Neuronal stem cell (in vitro differentiated cells): ENCODE measurements at regions not wholly inside any gene's neighbourhood (a gene's known extent, or its start where the extent isn't known, plus 50 kb on each side); places are given as distances from the start of the nearest gene placed in this dataset.

Experiments used
- DNase-seq: peaks from one replicate; pipeline ENCODE4 v3.0.0-alpha.2; 2013; ENCODE audit warnings: low spot score
- H2AFZ ChIP-seq: one replicate; pipeline ENCODE4 v1.6.1; 2013; ENCODE audit warnings: mild to moderate bottlenecking, low read length, inconsistent platforms
- H2AK5ac ChIP-seq: 2 replicates; pipeline ENCODE4 v1.6.1; 2013; ENCODE audit warnings: low read depth, mild to moderate bottlenecking, inconsistent platforms, low read length, moderate library complexity, mixed read lengths
- H2BK120ac ChIP-seq: 2 replicates; pipeline ENCODE4 v1.6.1; 2013; ENCODE audit warnings: low read depth, mild to moderate bottlenecking, inconsistent platforms, low read length, moderate library complexity, mixed read lengths
- H2BK12ac ChIP-seq: one replicate; pipeline ENCODE4 v1.6.1; 2013; ENCODE audit warnings: low read length, inconsistent platforms
- H2BK15ac ChIP-seq: 2 replicates; pipeline ENCODE4 v1.6.1; 2013; ENCODE audit warnings: mild to moderate bottlenecking, low read length, inconsistent platforms, mixed read lengths
- H2BK5ac ChIP-seq: one replicate; pipeline ENCODE4 v1.6.1; 2013; ENCODE audit warnings: inconsistent platforms, mild to moderate bottlenecking, low read length, moderate library complexity
- H3K14ac ChIP-seq: one replicate; pipeline ENCODE4 v1.6.1; 2013; ENCODE audit warnings: low read length, inconsistent platforms
- H3K18ac ChIP-seq: 2 replicates; pipeline ENCODE4 v1.6.1; 2013; ENCODE audit warnings: low read length, inconsistent platforms
- H3K23ac ChIP-seq: 2 replicates; pipeline ENCODE4 v1.6.1; 2013; ENCODE audit warnings: low read depth, mild to moderate bottlenecking, mixed read lengths, low read length, inconsistent platforms; ENCODE audit not compliant: poor library complexity
- H3K27ac ChIP-seq: replicated peaks from 3 replicates; pipeline ENCODE4 v1.5.1; 2013; ENCODE audit warnings: low read length, inconsistent platforms
- H3K27me3 ChIP-seq, 3 experiments: 2 replicates each; pipeline ENCODE4 v1.6.1; 2013; ENCODE audit warnings: low read length in 3 of 3, mild to moderate bottlenecking in 2 of 3, inconsistent platforms in 1 of 3, low read depth in 1 of 3, mixed read lengths in 1 of 3, moderate library complexity in 1 of 3; ENCODE audit not compliant: control insufficient read depth in 3 of 3, insufficient read depth in 3 of 3
- H3K36me3 ChIP-seq, 2 donors: replicated peaks in 1 of 2; 2 replicates each; pipeline ENCODE4 v1.6.1; 2013; ENCODE audit warnings: low read length in 2 of 2; ENCODE audit not compliant: control insufficient read depth in 2 of 2, insufficient read depth in 2 of 2
- H3K4ac ChIP-seq: 2 replicates; pipeline ENCODE4 v1.6.1; 2013; ENCODE audit warnings: inconsistent platforms, mild to moderate bottlenecking, low read length, moderate library complexity
- H3K4me1 ChIP-seq, 2 donors: 1 replicate in 1 of 2; 2 replicates in 1 of 2; pipeline ENCODE4 v1.6.1; 2013; ENCODE audit warnings: low read length in 2 of 2, low read depth in 1 of 2; ENCODE audit not compliant: control insufficient read depth in 2 of 2, insufficient read depth in 1 of 2
- H3K4me2 ChIP-seq: one replicate; pipeline ENCODE4 v1.6.1; 2013; ENCODE audit warnings: mild to moderate bottlenecking, low read length, inconsistent platforms; ENCODE audit not compliant: insufficient read depth, poor library complexity, severe bottlenecking
- H3K4me3 ChIP-seq, 2 donors: 2 replicates each; pipeline ENCODE4 v1.5.1; 2013; ENCODE audit warnings: low read length in 2 of 2, mild to moderate bottlenecking in 2 of 2, inconsistent platforms in 1 of 2, moderate library complexity in 1 of 2
- H3K79me1 ChIP-seq: one replicate; pipeline ENCODE4 v1.6.1; 2013; ENCODE audit warnings: low read depth, mild to moderate bottlenecking, inconsistent platforms, low read length, moderate library complexity
- H3K9ac ChIP-seq: one replicate; pipeline ENCODE4 v1.6.1; 2013; ENCODE audit warnings: mild to moderate bottlenecking, low read depth, low read length, inconsistent platforms; ENCODE audit not compliant: poor library complexity
- H3K9me3 ChIP-seq, 2 donors: replicated peaks in 1 of 2; 2 replicates each; pipeline versions ENCODE3 to v1.6.1; 2013; ENCODE audit warnings: low read length in 2 of 2, mild to moderate bottlenecking in 2 of 2, inconsistent platforms in 1 of 2, low read depth in 1 of 2, mixed read lengths in 1 of 2, moderate library complexity in 1 of 2; ENCODE audit not compliant: control insufficient read depth in 2 of 2, insufficient read depth in 1 of 2
- H4K8ac ChIP-seq: one replicate; pipeline ENCODE4 v1.6.1; 2013; ENCODE audit warnings: low read depth, mild to moderate bottlenecking, inconsistent platforms, low read length, moderate library complexity
- H4K91ac ChIP-seq: one replicate; pipeline ENCODE4 v1.6.1; 2013; ENCODE audit warnings: low read length, low read depth, mild to moderate bottlenecking, inconsistent platforms; ENCODE audit not compliant: poor library complexity
- WGBS, 2 donors: extraction: QIAGEN DNeasy Blood & Tissue Kit; methylation state at CpG; one replicate each; pipeline ENCODE4 v1.1.7; 2013; ENCODE audit warnings: missing lambda C conversion rate in 2 of 2, mixed read lengths in 1 of 2; ENCODE audit not compliant: insufficient read length in 2 of 2, insufficient replicate concordance in 1 of 2; ENCODE audit errors: extremely low coverage in 2 of 2; 5-methylcytosine and 5-hydroxymethylcytosine counted together

- Histone ChIP-seq H4K8ac (no peak overlapping the region), H3K9me3 (peaks cover 0 to 3% of the 10 kb centered on the region in 2 donors), H3K36me3 (no peaks in the 10 kb centered on the region), H3K27ac (no peak overlapping the region), H2AK5ac (no peak overlapping the region), H3K18ac (peak overlapping the region; percentile 36), H2BK120ac (no peak overlapping the region), H3K23ac (no peak overlapping the region), H3K4me2 (no peak overlapping the region), H4K91ac (no peak overlapping the region), H3K4me3 (no peak overlapping the region), H2BK15ac (no peak overlapping the region), H3K4me1 (peaks cover 0 to 2% of the 10 kb centered on the region in 2 donors), H3K79me1 (no peaks in the 10 kb centered on the region), H3K14ac (no peak overlapping the region), H3K4ac (no peak overlapping the region), H2BK12ac (no peak overlapping the region), H2BK5ac (no peak overlapping the region), H3K27me3 (no peaks in the 10 kb centered on the region), H2AFZ (no peak overlapping the region), H3K9ac (no peak overlapping the region)
- no CpG with 5 or more reads among the region's 5 CpGs for WGBS, 2 donors
- DNase-seq, result no peak
Measured at GRCh38 chr15:93895976-93896770, 335.2 kb upstream of the MCTP2 start.

GRCh38 chr15:93894438-93895036 is 336.8 kb upstream of the MCTP2 start:
- H2AK5ac ChIP-seq, result no peak overlapping the region

GRCh38 chr15:93887151-93887550 is 344.2 kb upstream of the MCTP2 start:
- Histone ChIP-seq H3K27ac (no peak overlapping the region), H3K4me1 (no peaks in the 10 kb centered on the region), H3K27me3 (no peaks in the 10 kb centered on the region), H3K4me2 (no peak overlapping the region), H3K9me3 (no peaks in the 10 kb centered on the region), H2BK15ac (no peak overlapping the region), H3K14ac (no peak overlapping the region), H3K23ac (no peak overlapping the region), H3K4ac (no peak overlapping the region), H2BK120ac (no peak overlapping the region), H2BK12ac (no peak overlapping the region), H3K36me3 (no peaks in the 10 kb centered on the region), H4K8ac (no peak overlapping the region), H3K4me3 (no peak overlapping the region), H3K79me1 (no peaks in the 10 kb centered on the region), H2AK5ac (no peak overlapping the region), H3K18ac (no peak overlapping the region), H2BK5ac (no peak overlapping the region), H3K9ac (no peak overlapping the region), H2AFZ (no peak overlapping the region), H4K91ac (no peak overlapping the region)
- DNase-seq, result no peak
- no CpG with 5 or more reads among the region's 1 CpG for WGBS, 2 donors

More at GRCh38 chr15:93894438-93895036, 336.8 kb upstream of the MCTP2 start:
- Histone ChIP-seq H3K4me3 (no peak overlapping the region), H2BK5ac (no peak overlapping the region), H3K14ac (no peak overlapping the region), H3K4me2 (no peak overlapping the region), H3K27ac (no peak overlapping the region), H3K36me3 (no peaks in the 10 kb centered on the region), H3K18ac (no peak overlapping the region), H3K79me1 (no peaks in the 10 kb centered on the region), H2BK120ac (no peak overlapping the region), H3K4ac (no peak overlapping the region), H2BK15ac (no peak overlapping the region), H2AFZ (no peak overlapping the region), H2BK12ac (no peak overlapping the region), H3K27me3 (no peaks in the 10 kb centered on the region), H4K8ac (no peak overlapping the region), H4K91ac (no peak overlapping the region), H3K4me1 (peaks cover 0 to 2% of the 10 kb centered on the region in 2 donors), H3K9ac (no peak overlapping the region), H3K9me3 (no peaks in the 10 kb centered on the region), H3K23ac (no peak overlapping the region)
- DNase-seq, result no peak
- WGBS, 2 donors, result no CpG with 5 or more reads among the region's 3 CpGs

GRCh38 chr15:93882779-93883178 is 348.6 kb upstream of the MCTP2 start:
- Histone ChIP-seq H2BK120ac (no peak overlapping the region), H3K27me3 (no peaks in the 10 kb centered on the region), H3K23ac (no peak overlapping the region), H3K4ac (no peak overlapping the region), H3K4me2 (no peak overlapping the region), H3K79me1 (no peaks in the 10 kb centered on the region), H3K27ac (no peak overlapping the region), H3K9me3 (no peaks in the 10 kb centered on the region), H3K36me3 (no peaks in the 10 kb centered on the region), H4K8ac (no peak overlapping the region), H4K91ac (no peak overlapping the region), H2BK5ac (no peak overlapping the region), H2AK5ac (no peak overlapping the region), H3K4me1 (no peaks in the 10 kb centered on the region), H2BK12ac (no peak overlapping the region), H3K14ac (no peak overlapping the region), H2BK15ac (no peak overlapping the region), H3K9ac (no peak overlapping the region), H2AFZ (no peak overlapping the region), H3K18ac (no peak overlapping the region), H3K4me3 (no peak overlapping the region)
- WGBS, 2 donors, result no CpG with 5 or more reads among the region's 3 CpGs
- DNase-seq, result no peak
